Activated CD8-positive, alpha-beta T cell treated with anti-CD3 and anti-CD28 coated beads, Interleukin-2, amount 10 ng/mL, durations not matched to agents 7 days and 5 days (primary cell): ENCODE measurements at regions not wholly inside any gene's neighbourhood (a gene's known extent, or its start where the extent isn't known, plus 50 kb on each side); places are given as distances from the start of the nearest gene placed in this dataset.
"Not testable (repeated sequence)": the region's sequence is repeated elsewhere in the genome, so short reads cannot be mapped to it uniquely, and the experiment has no call there.

ENCODE experiments used
- ATAC-seq: fragments of 150-1000 bp; cut with Tn5 transposase; one replicate; pipeline ENCODE4 v1.10.0; 2021; ENCODE audit warnings: moderate library complexity
- CTCF ChIA-PET: fragments of 350-600 bp; sonication (Branson Sonifier 250); formaldehyde crosslinking; loops from one replicate; lab custom pipeline; 2021; ENCODE audit warnings: antibody characterized with exemption; lab: Charles Lee
- POLR2A ChIA-PET: fragments of 350-600 bp; sonication (Branson Sonifier 250); formaldehyde crosslinking; loops from one replicate; lab custom pipeline; 2021; ENCODE audit warnings: antibody characterized with exemption; lab: Charles Lee
- DNase-seq: peaks from one replicate; pipeline ENCODE4 v3.0.0-alpha.2; 2020
- H3K27ac Mint-ChIP-seq: one replicate; pipeline ENCODE4 v1.8.0; 2021; ENCODE audit warnings: mild to moderate bottlenecking, mixed read lengths
- H3K27me3 Mint-ChIP-seq: one replicate; pipeline ENCODE4 v1.8.0; 2021; ENCODE audit warnings: low read depth, mixed read lengths
- H3K36me3 Mint-ChIP-seq: one replicate; pipeline ENCODE4 v1.8.0; 2021; ENCODE audit warnings: low read depth, mixed read lengths
- H3K4me1 Mint-ChIP-seq: one replicate; pipeline ENCODE4 v1.8.0; 2021; ENCODE audit warnings: low read depth, mixed read lengths
- H3K4me3 Mint-ChIP-seq: one replicate; pipeline ENCODE4 v1.8.0; 2021; ENCODE audit warnings: mild to moderate bottlenecking, mixed read lengths
- H3K9me3 Mint-ChIP-seq: one replicate; pipeline ENCODE4 v1.8.0; 2022; ENCODE audit warnings: mixed read lengths; ENCODE audit not compliant: insufficient read depth

- Mint-ChIP-seq H3K27me3 (no peaks in the 10 kb centered on the region), H3K4me1 (no peaks in the 10 kb centered on the region), H3K36me3 (no peaks in the 10 kb centered on the region), H3K4me3 (no peak overlapping the region), H3K27ac (no peak overlapping the region), H3K9me3 (peaks cover 6% of the 10 kb centered on the region)
- DNase-seq (no peak), ATAC-seq (no peak)
- POLR2A ChIA-PET: no interaction called here
- CTCF ChIA-PET: no interaction called here
Measured at GRCh38 chr2:116223912-116224311, 1590.6 kb upstream of the DDX18 start.

- H3K9me3 Mint-ChIP-seq: peaks cover 11% of the 10 kb centered on the region
- CTCF ChIA-PET: no interaction called here
- ATAC-seq (no peak), DNase-seq (no peak)
- no peaks in the 10 kb centered on the region for H3K36me3 Mint-ChIP-seq
- no peaks in the 10 kb centered on the region for H3K4me1 Mint-ChIP-seq
- H3K27ac Mint-ChIP-seq: no peak overlapping the region
- H3K4me3 Mint-ChIP-seq: no peak overlapping the region
- no peaks in the 10 kb centered on the region for H3K27me3 Mint-ChIP-seq
- POLR2A ChIA-PET: no interaction called here
Measured at GRCh38 chr2:116224610-116225009, 1589.9 kb upstream of the DDX18 start.

- no peaks in the 10 kb centered on the region for H3K27me3 Mint-ChIP-seq
- H3K27ac Mint-ChIP-seq: no peak overlapping the region
- H3K4me3 Mint-ChIP-seq: no peak overlapping the region
Measured at GRCh38 chr2:116238511-116238910, 1576.0 kb upstream of the DDX18 start.

GRCh38 chr2:116250376-116250775 is 1564.1 kb upstream of the DDX18 start:
- ChIA-PET POLR2A (no interaction called here), CTCF (no interaction called here)
- ATAC-seq (no peak), DNase-seq (no peak)
- Mint-ChIP-seq H3K4me1 (no peaks in the 10 kb centered on the region), H3K27ac (no peak overlapping the region), H3K4me3 (no peak overlapping the region), H3K27me3 (no peaks in the 10 kb centered on the region), H3K36me3 (no peaks in the 10 kb centered on the region), H3K9me3 (peaks cover 36% of the 10 kb centered on the region)

More at GRCh38 chr2:116238511-116238910, 1576.0 kb upstream of the DDX18 start:
- no peak for DNase-seq
- ChIA-PET POLR2A (no interaction called here), CTCF (no interaction called here)
- Mint-ChIP-seq H3K4me1 (no peaks in the 10 kb centered on the region), H3K9me3 (peaks cover 10% of the 10 kb centered on the region), H3K36me3 (no peaks in the 10 kb centered on the region)
- no peak for ATAC-seq

- peaks cover 9% of the 10 kb centered on the region for H3K9me3 Mint-ChIP-seq
- no peak overlapping the region for H3K27ac Mint-ChIP-seq
- no peaks in the 10 kb centered on the region for H3K36me3 Mint-ChIP-seq
- no peaks in the 10 kb centered on the region for H3K27me3 Mint-ChIP-seq
- ChIA-PET CTCF (no interaction called here), POLR2A (no interaction called here)
- no peak overlapping the region for H3K4me3 Mint-ChIP-seq
- no peak for DNase-seq
- H3K4me1 Mint-ChIP-seq: no peaks in the 10 kb centered on the region
- ATAC-seq: no peak
Measured at GRCh38 chr2:116264872-116265271, 1549.6 kb upstream of the DDX18 start.

- no peak overlapping the region for H3K4me3 Mint-ChIP-seq
- DNase-seq: no peak
- ATAC-seq: no peak
- ChIA-PET POLR2A (no interaction called here), CTCF (no interaction called here)
- H3K27ac Mint-ChIP-seq: no peak overlapping the region
- H3K36me3 Mint-ChIP-seq: no peaks in the 10 kb centered on the region
- no peaks in the 10 kb centered on the region for H3K27me3 Mint-ChIP-seq
- peaks cover 5% of the 10 kb centered on the region for H3K9me3 Mint-ChIP-seq
- no peaks in the 10 kb centered on the region for H3K4me1 Mint-ChIP-seq
Measured at GRCh38 chr2:116269040-116269439, 1545.5 kb upstream of the DDX18 start.

- no peak overlapping the region for H3K4me3 Mint-ChIP-seq
- ChIA-PET CTCF (no interaction called here), POLR2A (no interaction called here)
- H3K36me3 Mint-ChIP-seq: no peaks in the 10 kb centered on the region
- H3K9me3 Mint-ChIP-seq: peaks cover 11% of the 10 kb centered on the region
- no peak overlapping the region for H3K27ac Mint-ChIP-seq
- no peaks in the 10 kb centered on the region for H3K27me3 Mint-ChIP-seq
- no peaks in the 10 kb centered on the region for H3K4me1 Mint-ChIP-seq
- DNase-seq (no peak), ATAC-seq (no peak)
Measured at GRCh38 chr2:116304328-116304727, 1510.2 kb upstream of the DDX18 start.

GRCh38 chr2:116317111-116317510 is 1497.4 kb upstream of the DDX18 start:
- ChIA-PET CTCF (no interaction called here), POLR2A (no interaction called here)
- no peaks in the 10 kb centered on the region for H3K4me1 Mint-ChIP-seq
- no peak for ATAC-seq
- H3K4me3 Mint-ChIP-seq: no peak overlapping the region
- DNase-seq: no peak
- peaks cover 12% of the 10 kb centered on the region for H3K9me3 Mint-ChIP-seq
- H3K27me3 Mint-ChIP-seq: no peaks in the 10 kb centered on the region
- H3K27ac Mint-ChIP-seq: no peak overlapping the region
- H3K36me3 Mint-ChIP-seq: no peaks in the 10 kb centered on the region

- H3K27ac Mint-ChIP-seq, CTCF ChIA-PET, H3K4me3 Mint-ChIP-seq, H3K9me3 Mint-ChIP-seq, POLR2A ChIA-PET, H3K4me1 Mint-ChIP-seq, DNase-seq, H3K27me3 Mint-ChIP-seq, H3K36me3 Mint-ChIP-seq, ATAC-seq: not testable (repeated sequence)
Measured at GRCh38 chr2:116318551-116318950, 1495.9 kb upstream of the DDX18 start.

- Mint-ChIP-seq H3K9me3 (peaks cover 5% of the 10 kb centered on the region), H3K27ac (no peak overlapping the region), H3K27me3 (no peaks in the 10 kb centered on the region), H3K36me3 (no peaks in the 10 kb centered on the region), H3K4me3 (no peak overlapping the region), H3K4me1 (no peaks in the 10 kb centered on the region)
- DNase-seq: no peak
- POLR2A ChIA-PET: no interaction called here
- ATAC-seq: no peak
- CTCF ChIA-PET: no interaction called here
Measured at GRCh38 chr2:116319001-116319400, 1495.5 kb upstream of the DDX18 start.

- no peak overlapping the region for H3K27ac Mint-ChIP-seq
Measured at GRCh38 chr2:116319935-116320334, 1494.6 kb upstream of the DDX18 start.

GRCh38 chr2:116329280-116329679 is 1485.2 kb upstream of the DDX18 start:
- Mint-ChIP-seq H3K4me3 (no peak overlapping the region), H3K36me3 (no peaks in the 10 kb centered on the region), H3K27ac (no peak overlapping the region), H3K4me1 (no peaks in the 10 kb centered on the region), H3K27me3 (no peaks in the 10 kb centered on the region), H3K9me3 (peaks cover 16% of the 10 kb centered on the region)
- DNase-seq: no peak
- ChIA-PET POLR2A (no interaction called here), CTCF (no interaction called here)
- no peak for ATAC-seq

More at GRCh38 chr2:116319935-116320334, 1494.6 kb upstream of the DDX18 start:
- CTCF ChIA-PET: interaction anchor here (0.5 kb wide), 1 partner anchor 113 kb away, joined by 4 read pairs; no protein-coding TSS in a partner anchor
- POLR2A ChIA-PET: no interaction called here
- no peaks in the 10 kb centered on the region for H3K27me3 Mint-ChIP-seq
- peaks cover 14% of the 10 kb centered on the region for H3K9me3 Mint-ChIP-seq
- H3K4me3 Mint-ChIP-seq: no peak overlapping the region
- DNase-seq (no peak), ATAC-seq (no peak)
- H3K36me3 Mint-ChIP-seq: no peaks in the 10 kb centered on the region
- no peaks in the 10 kb centered on the region for H3K4me1 Mint-ChIP-seq

GRCh38 chr2:116340690-116341089 is 1473.8 kb upstream of the DDX18 start:
- no peaks in the 10 kb centered on the region for H3K4me1 Mint-ChIP-seq
- peaks cover 14% of the 10 kb centered on the region for H3K9me3 Mint-ChIP-seq
- H3K4me3 Mint-ChIP-seq: no peak overlapping the region
- H3K27me3 Mint-ChIP-seq: no peaks in the 10 kb centered on the region
- no peak for ATAC-seq
- no peaks in the 10 kb centered on the region for H3K36me3 Mint-ChIP-seq
- ChIA-PET CTCF (no interaction called here), POLR2A (no interaction called here)
- DNase-seq: no peak
- H3K27ac Mint-ChIP-seq: no peak overlapping the region
